Gastrocnemius medialis (tissue), 4 donors: ENCODE measurements at regions not wholly inside any gene's neighbourhood (a gene's known extent, or its start where the extent isn't known, plus 50 kb on each side); places are given as distances from the start of the nearest gene placed in this dataset.

ENCODE experiments used
- CTCF ChIP-seq, 5 experiments: fragments of 450-650 bp in 3 of 5; fragments of 200-600 bp in 2 of 5; sonication (generic) in 2 of 5; IDR thresholded peaks in 4 of 5; conservative IDR thresholded peaks in 1 of 5; 1 replicate in 4 of 5; 2 replicates in 1 of 5; pipeline ENCODE4 v1.5.1; 2016 to 2019; ENCODE audit warnings: antibody characterized with exemption in 5 of 5, mild to moderate bottlenecking in 3 of 5, moderate library complexity in 3 of 5
- POLR2A ChIP-seq, 2 donors: fragments of 450-650 bp; IDR thresholded peaks; one replicate each; pipeline ENCODE4 v1.6.1; 2017; ENCODE audit warnings: antibody characterized with exemption in 2 of 2, mild to moderate bottlenecking in 2 of 2, moderate library complexity in 2 of 2

GRCh38 chr2:146984014-146984413 is 860.8 kb upstream of the ACVR2A start:
- TF ChIP-seq CTCF (IDR thresholded peaks at IDR 0.05 in 4 of 5, conservative IDR thresholded peaks at IDR 0.05 in 1 of 5) (no peak), POLR2A (IDR thresholded peaks at IDR 0.05) (no peak)
